Peyer's patch (tissue), 4 donors: ENCODE measurements at regions not wholly inside any gene's neighbourhood (a gene's known extent, or its start where the extent isn't known, plus 50 kb on each side); places are given as distances from the start of the nearest gene placed in this dataset.

ENCODE experiments used
- CTCF ChIP-seq, 6 experiments: fragments of 450-650 bp in 4 of 6; fragments of 200-600 bp in 2 of 6; sonication (generic) in 1 of 6; IDR thresholded peaks; one replicate each; pipeline ENCODE4 v1.5.1; 2017 to 2019; ENCODE audit warnings: antibody characterized with exemption in 6 of 6, mild to moderate bottlenecking in 3 of 6, moderate library complexity in 1 of 6
- POLR2A ChIP-seq, 2 donors: fragments of 450-650 bp; IDR thresholded peaks; one replicate each; pipeline ENCODE4 v1.5.1; 2017; ENCODE audit warnings: antibody characterized with exemption in 2 of 2, mild to moderate bottlenecking in 2 of 2, moderate library complexity in 2 of 2

DNA sequence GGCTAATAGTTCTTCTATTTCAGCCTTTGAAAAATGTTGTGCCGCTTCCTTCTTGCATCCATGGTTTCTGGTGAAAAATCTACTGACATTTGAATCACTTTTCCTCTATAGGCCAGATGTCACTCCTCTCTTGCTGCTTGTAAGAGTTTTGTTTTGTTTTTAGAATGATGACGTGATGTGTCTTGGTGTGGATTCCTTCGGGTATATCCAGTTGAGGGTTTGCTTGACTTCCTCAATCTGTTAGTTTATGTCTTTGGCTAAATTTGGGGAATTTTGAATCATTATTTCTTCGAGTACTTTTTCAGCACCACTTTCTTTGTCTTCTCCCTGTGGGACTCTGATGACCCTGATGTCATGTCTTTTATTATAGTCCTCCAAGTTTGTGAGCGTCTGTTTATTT lies 175.5 kb downstream of the MYLK4 start:
- no peak for TF ChIP-seq CTCF (IDR thresholded peaks at IDR 0.05)
- TF ChIP-seq POLR2A (IDR thresholded peaks at IDR 0.05): no peak
